ENCODE measurements at regions not wholly inside any gene's neighbourhood (a gene's known extent, or its start where the extent isn't known, plus 50 kb on each side); places are given as distances from the start of the nearest gene placed in this dataset.

- TF ChIP-seq YY1 (IDR thresholded peaks at IDR 0.05; ENCODE audit: insufficient read depth, insufficient read length) (no peak), SUZ12 (IDR thresholded peaks at IDR 0.05; ENCODE audit: extremely low read depth, insufficient read depth, insufficient read length) (no peak)
Measured at GRCh38 chr3:103210583-103210982, 775.8 kb downstream of the ZPLD1 start.
